NCI-H2227 treated with DMSO at 0.1 percent for 48 hours (cell line): ENCODE measurements at regions not wholly inside any gene's neighbourhood (a gene's known extent, or its start where the extent isn't known, plus 50 kb on each side); places are given as distances from the start of the nearest gene placed in this dataset.
"Not testable (repeated sequence)": the region's sequence is repeated elsewhere in the genome, so short reads cannot be mapped to it uniquely, and the experiment has no call there.

Experiments
- DNase-seq: peaks from one replicate; lab custom pipeline; 2025; lab: John Stamatoyannopoulos, UW

- DNase-seq: no peak
Observed at GRCh38 chr21:15932726-15933125, 202.9 kb downstream of the USP25 start.

DNA sequence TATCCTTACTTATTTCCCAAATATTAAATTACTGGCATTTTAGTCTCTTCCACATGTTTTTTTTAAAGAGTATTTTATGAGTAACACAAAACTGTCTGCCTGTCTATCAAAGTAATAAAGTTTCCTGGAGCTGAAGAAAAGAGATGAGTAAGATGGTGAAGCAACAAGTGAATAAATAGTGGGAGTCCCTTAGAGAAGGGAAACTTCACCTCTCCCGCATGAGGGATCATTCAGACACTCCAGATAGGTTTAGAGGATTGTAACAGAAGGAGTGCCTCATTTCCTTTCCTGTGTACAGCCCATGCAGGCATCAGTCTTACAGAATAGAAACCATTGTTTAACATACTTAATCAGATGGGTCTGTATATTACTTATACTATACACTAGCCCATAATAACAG is 205.7 kb downstream of the USP25 start:
- DNase-seq: no peak

GRCh38 chr21:15943009-15943666 is 213.4 kb downstream of the USP25 start:
- DNase-seq: no peak

DNA sequence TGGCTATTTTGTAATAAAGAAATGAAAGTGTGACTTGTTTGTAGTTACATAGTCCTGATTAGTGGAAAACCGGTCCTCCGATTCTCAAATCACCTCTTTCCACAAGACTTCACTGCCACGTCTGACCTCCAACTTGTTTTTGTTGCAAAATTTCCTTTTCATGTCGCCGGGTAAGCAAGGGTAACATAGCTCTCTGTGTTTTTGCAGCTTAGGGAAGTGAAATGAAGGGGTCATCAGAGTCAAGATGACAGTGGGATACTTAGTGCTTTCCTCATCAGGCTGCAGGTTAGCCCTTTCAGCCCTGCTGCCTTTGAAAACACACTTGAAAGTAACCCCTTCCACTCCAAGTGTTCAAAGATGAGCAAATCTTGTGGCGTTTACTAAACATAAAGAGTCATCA is 217.9 kb downstream of the USP25 start:
- no peak for DNase-seq

DNA sequence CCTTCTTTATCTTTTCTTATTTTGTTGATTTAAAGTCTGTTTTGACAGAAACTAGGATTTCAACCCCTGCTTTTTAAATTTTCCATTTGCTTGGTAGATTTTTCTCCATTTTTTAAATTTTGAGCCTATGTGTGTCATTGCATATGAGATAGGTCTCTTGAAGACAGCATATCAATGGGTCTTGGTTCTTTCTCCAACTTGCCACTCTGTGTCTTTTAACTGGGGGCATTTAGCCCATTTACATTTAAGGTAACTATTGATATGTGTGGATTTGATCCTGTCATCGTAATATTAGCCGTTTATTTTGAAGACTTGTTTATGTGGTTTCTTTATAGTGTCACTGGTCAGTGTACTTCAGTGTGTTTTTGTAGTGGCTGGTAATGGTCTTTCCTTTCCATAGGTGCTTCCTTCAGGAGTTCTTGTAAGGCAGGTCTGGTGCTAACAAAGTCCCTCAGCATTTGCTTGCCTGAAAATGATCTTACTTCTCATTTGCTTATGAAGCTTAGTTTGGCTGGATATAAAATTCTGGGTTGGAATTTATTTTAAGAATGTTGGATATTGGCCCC is 223.9 kb downstream of the USP25 start:
- no peak for DNase-seq

DNA sequence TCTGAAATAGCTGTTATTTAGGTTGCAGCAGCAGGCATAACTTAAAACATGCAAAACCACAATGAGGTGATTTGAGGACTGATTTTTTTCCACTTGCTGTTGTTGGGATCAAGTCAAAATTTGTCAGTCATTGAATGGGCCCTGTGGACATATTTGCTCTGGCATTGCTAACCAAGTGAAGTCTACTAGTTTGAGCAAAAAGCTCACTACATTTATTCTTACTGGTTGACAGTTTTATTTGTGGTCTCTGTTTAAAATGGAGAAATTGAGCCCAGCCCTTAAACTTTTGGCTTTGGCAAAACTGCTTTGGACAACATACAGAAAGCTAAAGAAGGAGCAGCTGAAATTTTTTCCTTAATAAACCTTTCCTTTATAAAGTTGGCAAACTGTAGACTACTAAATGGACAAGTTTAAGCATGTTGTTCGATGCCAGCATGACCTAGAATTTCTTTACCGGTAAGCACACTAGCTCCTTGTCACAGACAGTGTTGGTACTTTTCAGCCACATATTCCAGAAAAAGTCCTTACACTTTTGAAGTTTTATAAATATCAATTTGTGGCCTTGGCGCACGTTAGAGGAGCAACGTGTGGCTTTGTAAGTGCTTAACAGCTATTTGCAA is 234.6 kb downstream of the USP25 start:
- DNase-seq: no peak

- no peak for DNase-seq
Observed at GRCh38 chr21:15966231-15966630, 236.4 kb downstream of the USP25 start.

GRCh38 chr21:15966651-15967050 is 236.9 kb downstream of the USP25 start:
- no peak for DNase-seq

DNA sequence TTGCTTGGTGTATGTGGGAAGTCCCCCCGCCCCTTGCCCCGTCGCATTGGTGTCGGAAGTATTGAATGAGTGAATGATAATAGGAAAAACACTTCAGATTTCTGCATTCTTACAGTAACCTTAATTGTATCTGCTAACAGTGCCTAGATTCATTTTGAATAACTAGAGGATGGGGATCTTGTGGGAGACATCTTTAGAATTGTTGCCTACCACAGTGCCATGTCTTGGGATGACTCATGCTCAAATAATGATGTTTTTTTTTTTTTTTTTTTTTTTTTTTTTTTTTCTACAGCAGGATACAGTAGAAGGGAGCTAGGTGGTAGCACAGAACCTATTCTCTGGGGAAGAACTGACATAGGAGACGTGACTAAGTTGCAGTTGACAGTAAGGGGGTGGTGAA is 237.9 kb downstream of the USP25 start:
- DNase-seq: no peak

GRCh38 chr21:15968776-15969310 is 239.1 kb downstream of the USP25 start:
- DNase-seq: no peak

DNA sequence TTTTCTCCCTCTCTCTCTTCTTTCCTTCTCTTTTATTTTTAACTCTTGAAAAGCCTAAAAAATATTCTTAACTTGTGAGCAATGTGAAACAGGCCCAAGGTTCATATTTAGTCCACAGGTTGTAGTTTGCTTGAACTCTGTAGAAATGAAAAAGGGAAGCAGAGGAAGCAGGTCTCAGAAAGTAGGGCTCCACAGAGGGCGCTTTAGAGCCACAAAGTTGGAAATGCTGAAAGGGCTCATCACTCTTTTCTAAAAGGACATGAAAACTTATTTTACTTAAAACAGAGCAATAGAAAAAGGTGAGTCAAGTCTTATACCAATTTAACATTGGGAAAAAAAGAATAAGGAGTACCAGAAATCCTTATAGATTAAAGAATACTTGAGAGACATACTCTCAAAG is 247.0 kb downstream of the USP25 start:
- no peak for DNase-seq

- DNase-seq: no peak
Observed at GRCh38 chr21:15978215-15978738, 248.5 kb downstream of the USP25 start.

DNA sequence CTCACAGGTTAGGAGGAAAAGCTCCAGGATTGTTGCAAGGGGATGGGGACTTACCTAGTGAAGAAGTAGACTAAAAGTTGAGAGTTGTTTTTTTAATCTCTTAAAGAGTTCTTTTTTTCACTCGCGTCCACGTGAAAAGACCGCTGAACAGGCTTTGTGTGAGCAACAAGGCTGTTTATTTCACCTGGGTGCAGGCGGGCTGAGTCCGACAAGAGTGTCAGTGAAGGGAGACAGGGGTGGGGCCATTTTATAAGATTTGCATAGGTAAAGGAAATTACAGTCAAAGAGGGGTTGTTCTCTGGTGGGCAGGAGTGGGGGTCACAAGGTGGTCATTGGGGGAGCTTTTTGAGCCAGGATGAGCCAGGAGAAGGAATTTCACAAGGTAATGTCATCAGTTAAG is 249.7 kb downstream of the USP25 start:
- DNase-seq: not testable (repeated sequence)

DNA sequence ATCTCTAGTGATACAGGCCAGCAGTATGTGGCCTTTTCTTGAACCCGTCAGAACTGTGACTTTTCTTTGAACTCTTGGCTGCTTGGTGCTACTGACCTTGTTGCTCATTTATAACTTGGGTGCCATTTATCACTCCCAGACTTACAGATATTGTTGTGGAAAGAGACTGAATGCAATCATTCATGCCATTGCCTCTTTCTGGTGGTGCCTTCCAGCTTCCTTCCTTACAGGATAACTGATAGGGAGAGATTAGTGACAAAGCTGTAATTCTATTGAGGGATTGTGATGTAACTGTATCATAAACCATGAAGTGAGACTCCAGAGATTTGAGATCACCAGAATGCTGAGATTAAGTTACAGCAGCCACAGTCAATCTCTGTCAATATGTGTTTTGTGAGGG is 256.5 kb downstream of the USP25 start:
- DNase-seq: no peak

DNA sequence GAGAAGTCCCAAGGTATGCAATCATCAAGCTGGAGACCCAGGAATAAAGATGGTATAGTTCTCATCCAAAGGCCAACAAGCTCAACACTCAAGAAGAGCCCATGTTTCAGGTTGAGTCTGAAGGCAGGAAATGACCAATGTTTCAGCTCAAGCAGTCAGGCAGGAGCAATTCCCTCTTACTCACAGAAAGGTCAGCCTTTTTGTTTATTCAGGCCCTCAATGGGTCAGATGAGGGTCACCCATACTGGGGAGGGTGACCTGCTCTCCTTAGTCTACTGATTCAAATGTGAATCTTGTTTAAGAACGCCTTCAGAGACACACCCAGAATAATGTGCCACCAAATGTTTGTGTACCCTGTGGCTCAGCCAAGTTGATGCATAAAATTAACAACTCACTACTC is 262.4 kb downstream of the USP25 start:
- DNase-seq: no peak

DNA sequence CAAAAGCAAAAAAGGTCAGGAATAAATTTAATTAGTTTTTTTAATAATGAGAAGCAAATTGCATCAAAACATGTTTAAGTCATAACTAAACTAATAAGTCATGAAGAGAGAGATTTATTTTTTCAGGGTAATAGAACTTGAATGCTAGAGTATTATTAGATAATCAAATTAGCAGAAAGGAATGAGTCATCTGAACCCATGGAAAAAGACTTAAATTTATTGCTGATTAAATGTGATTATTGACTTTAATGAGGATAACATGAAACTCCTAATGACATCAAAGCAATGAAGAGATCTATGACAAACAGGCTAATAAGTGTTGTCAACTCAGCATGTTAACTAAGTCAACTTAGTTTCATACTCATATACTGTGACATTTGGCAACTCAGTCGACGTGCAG is 264.2 kb downstream of the USP25 start:
- no peak for DNase-seq

DNA sequence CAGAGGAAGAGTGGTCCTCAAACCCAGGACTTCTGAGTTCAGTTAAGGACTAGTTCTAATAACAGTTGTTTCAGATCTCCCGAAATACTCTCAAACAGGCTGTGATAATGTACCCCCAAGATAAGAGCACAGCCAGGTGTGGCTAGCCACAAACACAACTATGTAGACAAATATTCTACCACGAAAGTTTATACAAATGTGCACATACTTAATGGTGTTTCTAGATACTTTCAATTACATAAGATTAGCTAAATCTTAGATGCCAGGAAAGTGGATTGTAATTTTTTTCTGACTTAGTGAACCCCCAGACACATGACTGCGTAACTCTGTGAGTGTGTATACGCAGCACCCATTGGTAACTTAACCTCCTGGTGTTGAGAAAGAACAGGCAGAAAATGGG is 270.0 kb downstream of the USP25 start:
- DNase-seq: no peak

DNA sequence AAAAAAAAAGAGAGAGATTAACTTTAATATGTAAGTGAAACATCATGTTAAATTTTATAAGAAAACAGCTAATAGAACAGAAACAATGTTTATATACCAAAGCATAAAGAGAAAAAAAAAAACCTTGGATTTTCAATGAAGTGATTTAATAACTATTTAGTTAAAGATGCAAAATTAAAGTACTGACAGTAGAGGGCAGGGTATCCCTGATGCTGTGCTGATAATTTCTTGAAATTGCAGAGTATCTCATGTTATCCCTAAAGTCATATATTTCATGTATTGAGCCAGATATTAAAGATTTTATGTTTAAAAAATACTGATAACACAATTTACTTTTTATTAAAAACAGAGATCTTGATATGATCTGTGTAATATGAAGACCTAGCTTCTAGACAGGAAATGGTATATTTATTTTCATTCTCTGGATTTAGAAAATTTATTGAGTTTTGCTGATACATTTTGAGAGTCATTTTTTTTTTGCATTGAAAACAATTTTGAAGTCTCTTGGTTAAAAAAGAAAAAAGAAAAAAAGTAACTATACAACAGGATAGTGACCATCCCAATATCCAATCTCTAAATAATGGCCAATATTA is 273.2 kb downstream of the USP25 start:
- DNase-seq: no peak

- no peak for DNase-seq
Observed at GRCh38 chr21:16004086-16004485, 274.3 kb downstream of the USP25 start.

DNA sequence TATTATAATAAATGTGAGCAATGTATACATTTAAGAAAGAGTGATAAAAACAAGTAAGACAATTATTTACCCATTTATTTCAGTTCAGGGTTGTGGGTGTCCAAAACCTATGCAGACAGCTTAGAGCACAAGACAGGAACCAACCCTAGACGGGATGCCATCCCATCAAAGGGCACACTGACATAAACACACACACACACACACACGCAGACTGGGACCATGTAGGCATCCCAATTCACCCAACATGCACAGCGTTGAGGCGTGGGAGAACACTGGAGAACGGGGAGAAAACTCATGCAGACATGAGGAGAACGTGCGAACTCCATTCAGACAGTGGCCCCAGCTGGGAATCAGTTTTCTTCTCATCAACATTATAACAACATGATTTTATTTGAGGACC is 274.7 kb downstream of the USP25 start:
- no peak for DNase-seq

GRCh38 chr21:16005996-16006395 is 276.2 kb downstream of the USP25 start:
- DNase-seq: no peak

DNA sequence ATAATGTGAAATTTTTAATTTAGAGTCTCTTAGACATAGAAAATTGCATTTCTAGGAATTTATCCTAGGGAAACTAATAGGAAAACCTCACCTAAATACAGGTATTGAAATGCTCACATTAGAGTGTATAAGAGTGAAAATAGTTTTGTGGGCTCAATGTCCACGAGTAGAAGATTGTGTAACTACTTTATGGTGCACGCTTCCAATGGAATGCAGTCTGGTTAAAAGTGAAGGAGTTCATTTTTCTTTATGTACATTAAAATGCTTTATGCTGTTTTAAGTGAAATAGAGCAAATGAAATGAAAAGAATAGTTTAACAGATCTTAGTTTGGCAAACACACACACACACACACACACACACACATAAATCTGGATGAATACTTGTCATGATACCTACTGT is 278.2 kb downstream of the USP25 start:
- no peak for DNase-seq

DNA sequence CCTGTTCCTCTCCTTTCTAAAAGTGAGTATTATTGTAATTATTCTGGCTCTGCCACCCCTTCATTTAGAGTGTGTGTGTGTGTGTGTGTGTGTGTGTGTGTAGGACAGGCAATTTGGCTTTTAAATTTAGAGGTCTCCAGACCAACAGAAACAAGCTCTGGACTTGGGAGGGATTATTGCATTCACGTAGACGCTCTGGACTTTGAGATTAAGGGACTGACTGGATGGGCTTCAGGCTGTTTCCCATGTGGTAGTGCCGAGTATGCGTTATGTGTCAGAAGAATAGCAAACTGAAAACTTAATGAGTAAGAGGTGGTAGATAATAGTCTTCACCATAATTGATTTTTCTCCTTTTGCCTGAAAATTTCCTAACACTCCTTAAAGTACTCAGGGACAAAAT is 281.9 kb downstream of the USP25 start:
- DNase-seq: no peak
